Endothelial cell of hepatic sinusoid (primary cell): ENCODE measurements at regions not wholly inside any gene's neighbourhood (a gene's known extent, or its start where the extent isn't known, plus 50 kb on each side); places are given as distances from the start of the nearest gene placed in this dataset.

Experiments
- in situ Hi-C: cut with HindIII; loops from 2 replicates; pipeline ENCODE4 v1.10.0; 2017; ENCODE audit warnings: low sequenced_read_pairs

DNA sequence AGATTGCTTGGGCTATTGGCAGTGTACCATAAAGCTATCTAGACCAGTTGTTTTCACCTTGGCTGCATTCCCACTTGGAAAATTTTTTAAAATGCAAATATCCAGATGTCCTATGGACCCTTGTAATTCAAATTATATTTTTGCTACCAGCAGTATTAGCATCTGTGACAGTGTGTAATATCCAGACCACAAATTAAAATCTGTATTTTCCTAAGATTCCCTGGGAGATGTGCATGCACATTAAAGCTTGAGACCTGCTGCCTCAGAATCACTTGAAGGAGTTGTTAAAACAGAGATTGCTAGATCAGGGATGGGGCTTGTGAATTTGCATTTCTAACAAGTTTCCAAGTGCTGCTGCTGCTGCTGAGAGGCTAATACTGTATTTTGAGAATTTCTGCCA lies 381.2 kb upstream of the PDE4D start:
- in situ Hi-C loops = loop anchor here (5.0 to 25.0 kb wide), 2 partner anchors 77 to 462 kb away; no protein-coding TSS in a partner anchor

DNA sequence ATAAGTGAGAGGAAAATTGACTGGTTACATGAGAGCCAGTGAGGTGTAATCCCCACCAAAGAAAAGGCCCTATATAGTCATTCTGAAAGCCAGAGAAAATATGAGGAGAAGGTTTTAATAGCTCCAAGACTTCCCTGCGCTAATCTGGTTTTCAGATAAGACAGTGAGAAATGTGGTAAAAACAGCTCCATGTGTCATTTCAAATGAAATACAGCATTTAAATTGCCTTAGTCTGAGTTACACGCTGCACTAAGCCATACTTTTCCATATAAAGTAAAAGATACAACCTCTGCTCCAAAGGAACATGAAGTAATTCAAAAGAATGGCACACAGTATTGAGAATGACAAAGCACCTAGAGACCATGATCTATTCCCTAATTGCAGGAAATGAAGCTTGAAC lies 378.0 kb upstream of the PDE4D start:
- in situ Hi-C loops = loop anchor here (5.0 kb wide), 1 partner anchor 74 kb away; no protein-coding TSS in a partner anchor

DNA sequence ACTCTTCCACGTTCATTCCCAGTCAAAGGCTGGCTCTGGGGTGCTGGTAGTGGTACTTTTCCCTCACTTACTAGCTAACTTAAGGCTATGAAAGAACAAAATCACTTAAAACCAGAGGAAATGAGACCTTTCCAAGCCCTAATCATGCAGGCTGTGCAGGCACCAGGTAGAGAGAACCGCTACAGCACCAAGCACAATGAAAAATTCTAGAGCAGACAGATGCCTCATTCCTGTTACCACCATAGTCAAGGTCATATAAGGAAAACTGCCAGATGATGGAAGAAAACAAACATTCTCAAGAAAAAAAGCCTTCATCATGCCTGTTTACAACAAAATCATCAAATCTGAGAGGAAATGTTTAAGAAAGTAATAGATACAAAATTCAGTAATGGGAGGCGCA lies 374.4 kb upstream of the PDE4D start:
- in situ Hi-C loops = no loop called here

DNA sequence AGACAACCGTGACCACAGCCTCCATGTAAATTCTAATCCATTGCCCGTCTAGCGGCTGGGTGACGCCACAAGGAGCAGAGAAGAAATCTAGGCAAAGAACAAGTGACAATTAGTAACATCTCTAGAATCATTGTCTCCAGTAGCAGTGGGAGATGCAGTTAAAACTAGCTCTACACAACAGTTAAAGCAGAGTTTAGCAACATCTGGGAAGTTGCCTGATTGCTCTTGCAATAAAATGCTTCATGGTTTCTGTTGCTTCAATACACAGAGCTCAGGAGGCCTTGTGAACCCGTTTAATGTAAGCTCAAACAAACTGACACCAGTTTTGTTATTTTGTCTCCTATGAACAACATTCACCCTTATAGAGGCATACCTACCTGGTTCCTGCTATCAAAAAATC lies 369.8 kb upstream of the PDE4D start:
- in situ Hi-C loops = no loop called here

DNA sequence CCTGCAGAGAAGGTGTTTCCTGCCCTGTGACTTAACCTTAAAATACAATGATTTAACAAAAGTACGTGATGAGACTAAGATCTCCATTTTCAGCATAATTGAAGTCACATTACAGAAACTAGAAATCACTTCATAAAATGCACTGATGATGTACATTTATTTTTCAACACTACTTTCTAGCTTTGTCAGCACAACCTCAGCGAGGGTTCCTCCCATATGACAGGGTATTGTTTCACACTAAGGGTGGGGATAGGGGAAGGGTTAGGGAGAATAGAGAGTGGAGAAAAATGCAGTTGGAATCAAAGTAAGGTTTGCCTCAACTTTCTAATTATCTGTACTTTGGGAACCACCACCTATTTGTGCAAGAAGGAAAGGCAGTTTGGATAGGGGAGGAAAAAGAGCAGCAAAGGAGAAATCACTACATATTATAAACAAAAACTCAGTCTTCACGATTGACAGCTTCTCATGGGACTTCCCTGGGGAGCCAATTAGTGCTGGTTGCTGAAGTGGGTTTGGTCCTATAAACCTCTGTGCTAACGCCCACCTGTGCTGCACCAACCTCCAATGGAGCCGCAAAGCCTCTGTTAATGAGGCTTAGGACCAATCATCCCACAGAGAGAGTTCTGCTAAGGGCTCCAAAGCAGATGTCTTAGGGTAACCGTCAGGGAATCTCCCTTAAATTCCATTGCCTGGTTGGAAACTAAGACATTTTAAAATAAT lies 369.2 kb upstream of the PDE4D start:
- in situ Hi-C loops = no loop called here

DNA sequence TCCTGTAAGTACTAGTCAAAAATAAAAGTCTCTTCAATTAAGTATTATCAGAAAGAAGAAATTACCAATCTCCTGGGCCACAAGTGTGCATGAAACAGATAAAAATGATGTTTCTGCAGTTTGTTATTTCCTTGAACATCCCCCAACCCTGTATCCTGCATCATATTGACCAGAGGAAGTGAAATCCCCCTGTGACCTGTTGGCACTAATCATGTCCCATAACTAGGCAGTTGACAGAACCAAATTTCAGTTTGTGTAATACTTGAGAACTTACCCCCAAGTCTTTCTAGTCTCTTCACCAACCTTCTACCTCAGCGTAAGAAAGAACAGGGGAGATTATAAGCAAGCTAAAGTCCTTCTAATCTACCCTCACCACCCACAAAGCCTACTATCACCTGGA lies 368.2 kb upstream of the PDE4D start:
- in situ Hi-C loops = no loop called here

DNA sequence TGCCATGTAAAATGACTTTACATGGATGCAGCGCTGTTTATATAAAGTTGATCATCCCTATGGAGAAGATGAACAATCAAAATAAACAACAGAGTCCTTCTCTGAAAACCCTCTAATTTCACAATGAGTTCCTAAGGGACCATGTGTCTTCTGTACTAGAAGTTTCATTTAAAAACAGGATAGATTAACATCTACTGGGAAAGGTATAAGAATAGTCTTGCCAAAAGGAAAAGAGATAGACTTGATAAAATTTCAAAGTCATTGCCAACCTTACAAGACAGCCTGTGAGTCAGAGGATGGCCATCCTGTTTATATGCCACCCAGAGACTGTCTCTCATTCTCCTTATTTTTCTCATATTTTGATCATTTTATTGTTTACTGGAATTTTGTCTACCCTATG lies 367.1 kb upstream of the PDE4D start:
- in situ Hi-C loops = no loop called here

DNA sequence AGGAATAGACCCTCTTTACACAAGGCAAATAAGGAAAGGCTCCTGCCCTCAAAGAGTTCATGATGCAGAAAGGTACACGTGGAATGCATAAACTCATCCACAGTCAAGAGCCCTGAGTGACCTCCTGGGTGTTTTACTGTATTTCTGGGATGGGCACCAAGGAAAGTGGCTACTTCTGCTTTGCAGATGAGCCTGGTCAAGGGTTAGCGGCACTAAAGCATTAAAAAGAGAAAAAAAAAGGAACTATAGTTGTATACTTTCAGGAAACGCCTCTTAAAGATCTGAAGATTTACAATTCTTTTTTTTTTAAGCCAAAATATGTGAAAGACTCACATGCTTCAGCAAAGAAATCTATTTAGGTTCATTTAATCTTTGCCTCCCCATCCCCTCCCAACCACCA lies 366.2 kb upstream of the PDE4D start:
- in situ Hi-C loops = no loop called here

DNA sequence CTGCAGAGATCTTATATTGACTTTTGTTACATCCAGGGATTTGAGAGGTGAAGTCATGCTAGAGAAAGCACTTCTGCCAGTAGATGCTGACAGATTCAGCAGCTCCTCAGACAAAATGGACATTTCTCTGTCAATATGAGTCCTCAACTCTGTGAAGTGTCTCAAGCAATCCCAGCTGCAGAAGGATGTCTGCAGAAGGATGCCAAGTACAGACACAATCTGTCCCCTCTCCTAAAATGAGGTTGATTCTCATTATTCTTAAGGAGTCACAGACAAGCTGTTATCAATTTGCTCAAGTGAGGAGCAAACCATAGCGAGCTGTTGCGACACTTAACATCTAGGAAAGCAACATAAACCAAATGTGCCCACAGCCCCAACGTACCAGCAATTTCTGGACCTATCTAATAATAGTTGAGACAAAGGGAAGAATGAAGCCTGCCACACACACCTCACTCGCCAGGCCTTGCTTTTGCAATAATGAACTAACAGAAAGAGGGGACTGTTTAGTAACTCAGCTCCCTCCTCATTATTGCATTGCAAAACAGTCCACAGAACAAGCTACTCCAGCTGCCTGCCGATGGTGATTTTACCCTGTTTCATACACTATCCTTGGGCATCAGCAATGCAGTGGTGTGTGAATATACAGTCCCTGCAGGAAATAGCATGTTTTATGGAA lies 364.2 kb upstream of the PDE4D start:
- in situ Hi-C loops = no loop called here

DNA sequence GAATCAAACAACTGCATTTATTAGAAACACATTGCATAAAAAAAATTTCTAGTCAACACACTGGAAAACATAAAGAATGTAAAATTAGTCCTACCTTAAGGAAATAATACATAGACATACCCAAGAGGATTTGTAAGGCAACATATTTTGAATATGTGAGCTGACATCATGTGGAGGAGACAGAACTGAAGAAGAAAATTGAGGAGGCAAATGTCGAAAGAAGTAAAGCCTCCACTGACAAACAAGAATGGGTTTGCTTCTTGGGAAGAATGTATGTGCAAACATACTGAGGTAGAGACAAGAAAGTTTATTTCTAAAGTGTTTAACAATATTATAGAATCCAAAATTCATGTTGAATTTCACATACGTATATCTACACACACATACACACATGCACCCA lies 363.0 kb upstream of the PDE4D start:
- in situ Hi-C loops = no loop called here

DNA sequence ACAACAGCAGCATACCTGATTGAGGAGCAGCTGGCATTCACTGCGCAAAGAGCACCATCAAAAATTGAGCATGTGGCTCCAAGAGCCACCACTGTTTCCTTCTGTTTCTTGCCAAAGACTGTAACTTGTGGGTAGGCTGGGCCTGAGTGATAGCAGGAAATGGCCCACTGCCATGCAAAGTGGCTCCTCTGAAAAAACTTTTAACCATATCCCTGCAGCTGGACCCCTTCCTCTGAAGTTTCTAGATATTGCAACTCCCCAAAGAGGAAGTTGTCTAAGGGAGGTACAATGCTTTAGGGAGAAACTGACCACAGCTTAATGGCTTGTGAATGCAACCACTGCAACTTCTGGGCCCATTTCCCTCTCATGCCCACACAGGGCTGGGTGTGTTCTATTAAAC lies 355.4 kb upstream of the PDE4D start:
- in situ Hi-C loops = no loop called here

DNA sequence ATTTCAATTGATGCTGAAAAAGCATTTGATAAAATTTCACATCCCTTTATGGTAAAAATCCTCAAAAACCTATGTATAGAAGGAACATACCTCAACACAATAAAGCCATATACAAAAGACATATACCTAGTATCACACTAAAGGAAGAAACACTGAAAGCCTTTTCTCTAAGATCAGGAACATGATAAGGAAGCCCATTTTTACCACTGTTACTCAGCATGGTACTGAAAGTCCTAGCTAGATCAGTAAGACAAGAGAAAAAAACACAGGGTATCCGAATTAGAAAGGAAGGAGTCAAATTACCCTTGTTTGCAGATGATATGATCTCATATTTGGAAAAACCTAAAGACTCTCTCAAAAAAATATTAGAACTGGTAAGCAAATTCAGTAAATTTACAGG lies 350.2 kb upstream of the PDE4D start:
- in situ Hi-C loops = no loop called here

DNA sequence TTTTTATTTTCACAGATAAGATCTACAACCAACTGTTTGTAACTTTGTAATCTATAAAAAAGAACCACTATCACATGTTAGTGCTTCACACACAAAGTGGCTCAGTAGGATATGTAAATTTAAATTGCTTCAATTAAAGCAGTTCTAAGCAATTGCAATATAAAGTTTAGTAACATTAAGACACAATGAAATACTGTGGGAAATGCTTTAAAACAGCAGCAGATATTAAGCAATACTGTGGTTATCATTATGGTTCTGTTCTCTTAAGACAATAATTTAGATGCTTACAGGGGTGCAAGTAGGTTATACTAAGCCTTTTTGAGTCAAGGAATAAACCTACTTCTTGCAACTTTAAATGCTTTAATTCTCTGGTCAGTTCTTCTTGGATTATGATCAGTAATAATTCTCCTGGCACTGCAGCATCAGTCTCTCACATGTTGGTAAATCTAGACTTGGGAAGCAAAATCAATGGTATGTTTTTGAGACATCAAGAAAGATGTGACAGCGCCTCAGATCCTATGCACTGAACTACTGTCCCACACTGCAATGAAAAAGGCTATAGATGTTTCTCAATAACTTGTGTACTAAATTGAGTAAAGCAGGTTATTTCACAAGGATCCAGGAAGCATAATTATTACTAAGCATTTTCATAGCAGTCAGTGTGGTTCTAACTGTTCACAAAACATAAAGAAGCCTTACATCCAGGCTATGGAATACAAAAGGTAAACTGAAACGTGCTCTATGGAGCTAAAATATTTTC lies 338.7 kb upstream of the PDE4D start:
- in situ Hi-C loops = no loop called here

DNA sequence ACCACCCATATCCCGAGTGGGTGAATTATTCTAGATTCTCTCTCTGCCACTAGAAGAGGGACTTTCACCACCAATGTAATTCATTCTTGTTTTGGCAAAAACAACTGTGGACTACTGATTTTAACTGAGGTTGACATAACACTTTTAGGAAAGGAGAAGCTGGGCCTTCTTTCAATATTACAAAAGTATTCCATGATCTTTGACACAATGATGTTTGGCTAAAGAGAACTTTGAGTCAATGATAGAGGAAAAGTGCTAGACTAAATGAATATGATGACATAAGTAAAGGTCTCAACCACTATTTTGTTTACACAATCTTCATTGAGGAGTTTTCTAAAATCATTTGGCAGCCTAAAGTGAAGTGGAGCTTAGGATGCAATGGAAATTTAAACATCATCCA lies 336.9 kb upstream of the PDE4D start:
- in situ Hi-C loops = no loop called here

DNA sequence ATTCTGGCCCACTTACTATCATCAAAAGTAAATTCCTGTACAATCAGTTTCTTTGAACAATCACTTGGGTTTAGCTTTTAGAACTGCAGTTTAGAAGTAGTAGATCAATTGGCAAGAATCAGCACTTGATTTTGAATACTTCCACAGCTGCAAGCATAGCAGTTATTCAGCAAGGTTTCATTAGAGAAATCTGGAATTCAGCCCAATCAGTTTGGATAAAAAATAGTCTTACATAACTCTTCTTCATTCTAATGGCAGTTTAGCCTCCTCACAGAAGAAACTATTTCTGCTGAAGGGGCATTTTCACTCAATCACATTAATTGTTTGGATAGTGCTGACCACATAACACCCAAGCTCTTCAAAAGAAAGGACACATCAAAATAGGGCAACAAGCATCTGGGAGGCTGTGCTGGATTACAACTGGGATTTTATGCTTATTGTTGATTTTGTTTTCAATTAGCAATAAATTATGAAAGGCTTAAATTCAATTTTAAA lies 336.2 kb upstream of the PDE4D start:
- in situ Hi-C loops = no loop called here

DNA sequence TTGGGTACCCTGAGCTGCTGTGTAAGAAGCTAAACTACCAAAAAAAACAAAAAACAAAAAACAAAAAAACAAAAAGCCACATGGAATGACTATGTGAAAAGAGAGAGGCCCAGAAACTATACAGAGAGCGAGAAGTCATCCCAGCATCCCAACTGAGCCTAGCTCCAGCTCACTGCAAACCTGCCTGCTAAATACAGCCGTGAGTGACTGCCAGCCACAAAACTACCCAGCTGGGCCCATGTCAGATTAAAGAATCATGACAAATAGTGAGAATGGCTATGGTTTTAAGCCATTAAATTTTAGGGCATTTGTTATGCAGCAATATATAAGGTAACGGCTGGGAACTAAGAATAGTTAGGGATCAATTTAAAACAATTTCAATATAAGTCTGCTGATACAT lies 335.1 kb upstream of the PDE4D start:
- in situ Hi-C loops = no loop called here

DNA sequence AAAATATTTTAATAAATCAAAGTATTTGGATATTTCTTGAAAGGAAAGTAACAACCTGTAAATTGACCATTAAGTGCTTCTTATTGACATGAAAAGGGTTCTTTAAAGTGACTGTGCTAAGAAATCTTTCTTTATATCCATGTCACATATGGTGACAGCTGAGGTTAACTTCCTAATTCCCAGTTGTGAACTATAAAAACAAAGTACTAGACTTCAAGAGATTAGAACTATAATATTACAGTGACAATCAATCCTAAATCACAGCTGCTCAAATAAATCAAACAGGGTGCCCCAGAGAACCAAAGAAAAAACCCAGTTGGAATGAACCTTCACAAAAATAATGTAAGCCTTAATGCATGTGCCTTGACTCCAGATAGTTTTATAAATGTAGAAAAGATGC lies 332.6 kb upstream of the PDE4D start:
- in situ Hi-C loops = no loop called here

DNA sequence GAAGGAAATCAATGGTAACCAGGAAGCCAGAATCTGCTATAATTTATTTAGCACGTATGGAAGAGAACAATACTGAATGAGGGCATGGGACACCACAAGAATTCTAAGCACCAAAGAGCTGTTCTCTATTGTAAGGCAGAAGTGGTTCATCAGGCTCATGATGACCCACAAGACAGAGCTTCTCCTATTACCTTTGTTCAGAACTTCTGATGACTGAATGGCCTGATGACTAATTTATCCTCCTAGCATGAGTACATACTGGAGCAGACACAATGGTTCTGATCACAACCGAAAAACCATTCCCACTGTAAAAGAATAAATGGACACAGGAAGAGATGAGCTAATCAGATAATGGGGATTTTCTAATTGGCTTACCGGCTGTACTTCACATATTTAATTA lies 329.8 kb upstream of the PDE4D start:
- in situ Hi-C loops = no loop called here

DNA sequence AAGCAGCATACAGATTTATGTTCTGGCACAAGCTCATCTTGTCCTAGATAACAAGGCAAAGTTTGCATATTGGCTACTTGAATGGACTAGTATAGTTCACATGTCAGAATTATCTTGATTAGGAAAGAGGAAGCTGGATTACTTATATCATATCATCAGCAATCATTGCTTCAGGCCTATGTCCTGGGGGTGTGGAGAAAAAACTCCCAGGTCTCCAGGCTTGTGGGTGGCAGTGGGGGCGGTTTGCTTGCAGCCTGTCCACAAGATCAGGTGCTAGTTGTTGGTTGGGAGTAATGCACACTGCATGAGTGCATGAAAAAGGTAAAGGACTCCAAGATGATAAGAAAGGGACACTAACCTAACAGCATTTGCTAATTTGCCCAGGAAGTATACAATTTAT lies 326.4 kb upstream of the PDE4D start:
- in situ Hi-C loops = no loop called here

DNA sequence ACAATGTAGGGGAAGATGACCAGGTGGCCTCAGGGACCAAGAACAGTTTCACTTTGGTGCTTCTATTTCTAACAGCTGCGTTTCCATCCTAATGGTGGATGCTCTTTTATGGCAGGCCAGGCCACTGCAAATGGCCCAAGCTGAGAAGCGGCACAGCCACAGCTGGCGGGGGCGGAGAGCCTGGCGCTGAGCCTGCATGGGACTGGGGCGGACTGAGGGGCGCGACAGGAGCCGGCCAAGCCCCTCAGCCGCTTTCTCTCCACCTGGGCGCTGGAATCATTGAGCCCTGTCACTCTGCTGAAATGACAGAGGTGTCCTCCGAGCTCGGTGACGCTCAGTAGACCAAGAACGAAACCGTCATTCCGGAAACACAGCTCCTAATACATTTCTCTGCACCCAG lies 317.3 kb upstream of the PDE4D start:
- in situ Hi-C loops = no loop called here

DNA sequence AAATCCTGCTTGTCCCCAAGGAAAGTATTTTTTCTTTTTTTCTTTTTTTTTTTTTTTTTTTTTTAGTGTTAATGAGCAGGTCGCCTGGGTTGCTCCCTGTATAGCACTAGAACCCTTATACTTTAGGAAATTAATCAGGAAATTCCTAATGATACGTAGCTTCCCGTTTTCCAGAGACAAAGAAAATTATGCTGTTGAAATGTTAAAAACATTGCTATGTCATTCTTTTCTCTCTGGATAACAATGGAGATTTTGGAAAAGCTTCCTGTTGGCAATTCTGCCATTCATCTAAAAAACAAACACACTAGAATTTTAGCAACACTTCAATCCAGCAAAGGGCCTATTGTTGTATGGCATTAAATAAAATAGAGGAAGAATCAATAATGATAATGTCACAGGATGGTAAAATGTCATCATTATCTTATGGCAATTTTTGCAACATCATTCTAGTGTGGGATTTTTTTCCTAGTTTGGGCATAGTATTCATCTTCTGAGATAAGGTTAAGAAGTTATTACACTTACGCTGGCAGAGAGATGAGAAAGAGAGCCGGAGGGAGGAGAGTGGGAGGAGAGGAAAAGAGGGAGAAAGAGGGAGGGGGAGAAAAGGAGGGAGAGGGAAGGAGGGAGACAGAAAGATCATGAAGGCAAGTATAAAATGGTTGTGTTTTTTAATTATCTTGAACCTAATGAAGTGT lies 315.8 kb upstream of the PDE4D start:
- in situ Hi-C loops = no loop called here
